Neutrophil (primary cell): ENCODE measurements at regions not wholly inside any gene's neighbourhood (a gene's known extent, or its start where the extent isn't known, plus 50 kb on each side); places are given as distances from the start of the nearest gene placed in this dataset.

Experiments
- H3K27ac ChIP-seq: fragments of 200-600 bp; sonication (generic); 2 replicates; pipeline ENCODE4 v1.5.1; 2016; ENCODE audit warnings: mild to moderate bottlenecking, moderate library complexity
- H3K27me3 ChIP-seq: fragments of 200-600 bp; sonication (generic); 2 replicates; pipeline ENCODE4 v1.6.0; 2016; ENCODE audit warnings: mild to moderate bottlenecking
- H3K36me3 ChIP-seq: fragments of 200-600 bp; sonication (generic); 2 replicates; pipeline ENCODE4 v1.5.1; 2017
- H3K4me1 ChIP-seq, 2 experiments: fragments of 200-600 bp in 1 of 2; sonication (generic) in 1 of 2; 1 replicate in 1 of 2; 2 replicates in 1 of 2; pipeline versions ENCODE4 v1.5.1 to v1.6.1; 2013 to 2016; ENCODE audit warnings: low read depth in 1 of 2, low read length in 1 of 2, mild to moderate bottlenecking in 1 of 2, moderate library complexity in 1 of 2; ENCODE audit not compliant: control insufficient read depth in 1 of 2, insufficient read depth in 1 of 2
- H3K4me3 ChIP-seq, 2 experiments: fragments of 200-600 bp in 1 of 2; sonication (generic) in 1 of 2; 1 replicate in 1 of 2; 2 replicates in 1 of 2; pipeline ENCODE4 v1.5.1; 2013 to 2016; ENCODE audit warnings: low read depth in 1 of 2, low read length in 1 of 2, mild to moderate bottlenecking in 1 of 2, moderate library complexity in 1 of 2
- H3K9me3 ChIP-seq: fragments of 200-600 bp; sonication (generic); 2 replicates; pipeline ENCODE4 v1.5.1; 2016
- CTCF ChIP-seq: fragments of 200-600 bp; sonication (generic); IDR thresholded peaks from 2 replicates; pipeline ENCODE4 v1.5.1; 2016; ENCODE audit warnings: antibody characterized with exemption

GRCh38 chr17:14437176-14437575, 136.3 kb downstream of the HS3ST3B1 start:
- no peak for TF ChIP-seq CTCF
- H3K27ac ChIP-seq: no peak overlapping the region
- no peaks in the 10 kb centered on the region for H3K4me1 ChIP-seq
- no peaks in the 10 kb centered on the region for H3K36me3 ChIP-seq
- H3K9me3 ChIP-seq: no peaks in the 10 kb centered on the region
- no peak overlapping the region for H3K4me3 ChIP-seq
- no peaks in the 10 kb centered on the region for H3K27me3 ChIP-seq

GRCh38 chr17:14436266-14436665, 135.4 kb downstream of the HS3ST3B1 start:
- Histone ChIP-seq H3K4me3 (no peak overlapping the region), H3K9me3 (no peaks in the 10 kb centered on the region), H3K27me3 (no peaks in the 10 kb centered on the region), H3K36me3 (no peaks in the 10 kb centered on the region), H3K4me1 (no peaks in the 10 kb centered on the region), H3K27ac (no peak overlapping the region)
- no peak for TF ChIP-seq CTCF

- Histone ChIP-seq H3K27me3 (no peaks in the 10 kb centered on the region), H3K4me3 (no peak overlapping the region), H3K4me1 (no peaks in the 10 kb centered on the region), H3K9me3 (no peaks in the 10 kb centered on the region), H3K27ac (no peak overlapping the region), H3K36me3 (no peaks in the 10 kb centered on the region)
- no peak for TF ChIP-seq CTCF
Measured at GRCh38 chr17:14434506-14434905, 133.6 kb downstream of the HS3ST3B1 start.

- Histone ChIP-seq H3K27me3 (no peaks in the 10 kb centered on the region), H3K27ac (no peak overlapping the region), H3K9me3 (no peaks in the 10 kb centered on the region), H3K4me3 (no peak overlapping the region), H3K4me1 (peaks cover 0 to 4% of the 10 kb centered on the region in 2 experiments), H3K36me3 (no peaks in the 10 kb centered on the region)
- TF ChIP-seq CTCF: no peak
Measured at GRCh38 chr17:14432079-14432478, 131.2 kb downstream of the HS3ST3B1 start.

- no peak overlapping the region for H3K4me3 ChIP-seq
- no peaks in the 10 kb centered on the region for H3K27me3 ChIP-seq
- H3K4me1 ChIP-seq: peaks cover 0 to 4% of the 10 kb centered on the region in 2 experiments
- no peaks in the 10 kb centered on the region for H3K9me3 ChIP-seq
- no peaks in the 10 kb centered on the region for H3K36me3 ChIP-seq
- no peak for TF ChIP-seq CTCF
- H3K27ac ChIP-seq: no peak overlapping the region
Measured at GRCh38 chr17:14429084-14429483, 128.2 kb downstream of the HS3ST3B1 start.

GRCh38 chr17:14428648-14429029, 127.8 kb downstream of the HS3ST3B1 start:
- no peaks in the 10 kb centered on the region for H3K27me3 ChIP-seq
- H3K9me3 ChIP-seq: no peaks in the 10 kb centered on the region
- peaks cover 0 to 4% of the 10 kb centered on the region in 2 experiments for H3K4me1 ChIP-seq
- no peaks in the 10 kb centered on the region for H3K36me3 ChIP-seq
- H3K4me3 ChIP-seq: no peak overlapping the region
- no peak for TF ChIP-seq CTCF
- no peak overlapping the region for H3K27ac ChIP-seq
